ENCODE measurements at regions not wholly inside any gene's neighbourhood (a gene's known extent, or its start where the extent isn't known, plus 50 kb on each side); places are given as distances from the start of the nearest gene placed in this dataset.
"Not testable (repeated sequence)": the region's sequence is repeated elsewhere in the genome, so short reads cannot be mapped to it uniquely, and the experiment has no call there.

- DNase-seq: no peak
These were observed 72.5 kb downstream of the FAM50B start for GRCh38 chr6:3921663-3922062.

DNA sequence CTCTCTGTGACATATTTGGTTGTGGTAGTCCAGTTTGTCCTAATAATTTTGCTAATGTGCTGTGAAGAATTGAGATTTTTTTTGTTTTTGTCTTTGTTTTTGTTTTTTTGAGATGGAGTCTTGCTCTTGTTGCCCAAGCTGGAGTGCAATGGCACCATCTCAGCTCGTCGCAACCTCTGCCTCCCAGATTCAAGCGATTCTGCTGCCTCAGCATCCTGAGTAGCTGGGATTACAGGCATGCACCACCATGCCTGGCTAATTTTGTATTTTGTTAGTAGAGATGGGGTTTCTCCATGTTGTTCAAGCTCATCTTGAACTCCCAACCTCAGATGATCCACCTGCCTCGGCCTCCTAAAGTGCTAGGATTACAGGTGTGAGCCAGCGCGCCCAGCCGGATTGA, 73.4 kb downstream of the FAM50B start:
- not testable (repeated sequence) for DNase-seq

DNA sequence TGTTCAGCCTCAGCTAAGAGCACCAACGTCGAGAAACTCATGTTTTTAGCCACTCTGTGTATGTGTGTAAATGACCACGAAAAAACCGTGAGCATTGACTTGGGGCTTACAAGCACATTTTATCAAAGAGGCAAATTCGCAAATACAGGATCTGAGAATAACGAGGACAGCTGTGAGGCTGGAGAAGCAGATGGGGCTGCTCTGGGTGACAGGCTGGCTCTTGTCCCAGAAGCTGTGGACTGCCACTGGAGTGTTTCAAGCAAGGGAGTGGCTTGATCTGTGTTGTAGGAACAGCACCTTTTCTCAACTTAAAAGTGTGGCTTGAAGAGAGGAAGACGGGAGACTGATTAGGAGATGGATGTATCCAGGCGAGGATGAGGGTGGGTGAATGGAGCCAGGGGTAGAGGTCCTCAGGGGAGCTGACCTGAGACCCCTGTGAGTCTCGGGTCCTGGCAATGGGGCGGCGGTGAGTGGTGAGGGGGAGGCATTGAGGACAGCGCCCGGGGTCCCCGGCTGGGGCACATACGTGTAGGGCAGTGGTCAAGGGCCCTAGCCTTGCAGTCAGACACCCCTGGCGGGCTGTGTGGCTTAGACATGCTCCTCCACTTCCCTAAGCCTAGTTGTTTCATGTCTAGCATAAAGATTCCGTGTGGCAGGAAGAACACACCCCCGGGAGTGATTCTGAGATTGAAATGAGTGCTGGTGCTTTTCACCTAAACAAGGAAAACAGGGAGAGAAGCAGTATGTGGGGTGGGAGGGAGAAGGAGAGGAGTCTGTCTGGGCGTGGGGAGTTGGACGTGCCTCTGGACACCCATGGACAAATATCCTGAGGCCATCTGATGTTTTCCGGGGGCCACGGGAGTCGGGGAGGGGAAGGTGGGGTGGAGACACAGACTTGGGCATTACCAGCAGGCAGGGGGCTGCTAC, 76.3 kb downstream of the FAM50B start:
- DNase-seq: not testable (repeated sequence)

- DNase-seq: no peak
These were observed 76.9 kb downstream of the FAM50B start for GRCh38 chr6:3926150-3926482.

DNA sequence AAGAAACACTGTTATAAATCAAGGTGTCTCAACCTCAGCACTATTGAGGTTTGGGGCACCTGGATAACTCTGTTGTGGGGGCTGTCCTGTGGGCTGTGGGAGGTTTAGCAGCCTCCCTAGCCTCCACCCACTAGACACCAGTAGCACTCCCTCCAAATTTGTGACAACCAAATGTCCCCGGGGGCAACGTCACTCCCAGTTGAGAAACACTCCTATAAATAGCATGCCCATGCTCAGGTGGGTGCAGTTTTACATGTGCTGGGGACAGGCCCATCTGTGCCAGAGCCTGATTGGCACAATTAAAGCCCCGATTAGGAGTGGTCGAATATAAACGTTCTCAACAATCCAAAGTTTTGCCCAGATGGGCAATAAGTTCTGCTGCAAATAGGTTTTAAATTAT, 78.9 kb downstream of the FAM50B start:
- DNase-seq: no peak

DNA sequence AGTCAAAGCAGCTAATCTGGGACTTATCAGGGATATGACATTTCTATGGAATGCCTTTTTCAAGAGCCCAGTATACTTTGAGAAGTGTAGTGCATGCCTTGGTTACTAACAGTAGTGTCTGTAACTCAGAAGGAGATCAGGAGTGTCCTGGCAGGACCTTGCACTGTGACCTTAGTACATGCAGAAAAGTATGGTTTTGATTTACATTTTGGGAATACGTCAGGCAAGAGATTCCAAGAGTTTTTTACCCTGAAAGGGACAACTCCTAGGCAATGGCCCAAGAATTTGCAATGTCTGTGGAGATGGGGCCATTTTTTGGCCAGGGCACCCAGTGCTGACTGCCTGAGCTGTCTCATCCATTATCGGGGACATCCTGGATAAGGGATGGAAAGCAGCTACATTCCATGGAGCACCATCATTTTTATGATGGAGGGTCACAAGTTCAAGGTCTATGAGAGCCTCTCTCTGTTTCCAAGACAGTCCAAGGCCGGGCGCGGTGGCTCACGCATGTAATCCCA, 80.2 kb downstream of the FAM50B start:
- no peak for DNase-seq

DNA sequence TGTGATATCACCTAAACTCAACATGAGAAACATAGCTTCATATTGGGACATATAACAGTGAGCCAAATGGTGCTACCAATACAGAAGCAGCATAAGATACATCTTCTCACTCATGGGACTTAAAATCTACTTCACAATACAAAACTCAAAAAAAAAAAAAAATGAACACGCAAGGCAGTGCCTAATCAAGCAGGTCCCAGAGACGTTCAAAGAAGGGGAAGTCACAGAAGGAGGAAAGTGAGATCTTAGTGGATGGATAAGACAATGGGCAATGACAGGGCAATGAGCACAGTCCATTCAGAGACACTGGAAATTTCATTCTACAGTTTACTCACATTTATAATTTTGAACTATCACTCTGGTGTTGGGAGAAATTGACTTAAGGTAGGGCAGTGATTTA, 88.3 kb downstream of the FAM50B start:
- DNase-seq: no peak

- DNase-seq: no peak
These were observed 89.7 kb downstream of the FAM50B start for GRCh38 chr6:3938715-3939367.

GRCh38 chr6:3939368-3939958, 90.3 kb downstream of the FAM50B start:
- DNase-seq: no peak

- no peak for DNase-seq
These were observed 90.8 kb downstream of the FAM50B start for GRCh38 chr6:3939964-3940363.

GRCh38 chr6:3940703-3941102, 91.5 kb downstream of the FAM50B start:
- peak; percentile 19 for DNase-seq

- DNase-seq: no peak
These were observed 94.2 kb downstream of the FAM50B start for GRCh38 chr6:3943331-3943765.

DNA sequence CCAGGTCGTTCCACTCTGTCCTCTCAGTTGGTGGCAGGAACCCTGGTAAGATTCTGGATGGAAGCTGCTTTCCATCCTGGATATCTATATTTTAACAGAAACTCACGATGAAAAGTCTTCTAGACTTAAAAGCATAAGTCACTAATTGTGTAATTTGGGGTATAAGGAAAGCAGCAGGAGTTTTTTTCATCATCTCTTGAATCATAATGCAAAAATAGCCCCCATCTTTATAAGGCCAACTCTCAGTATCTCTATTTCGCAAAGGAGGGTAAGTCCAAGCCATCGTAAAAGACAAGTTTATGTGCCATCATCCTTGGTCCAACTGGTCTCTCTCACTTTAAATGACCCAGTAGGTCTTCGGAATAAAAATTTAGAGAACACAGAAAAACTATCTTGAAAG, 95.1 kb downstream of the FAM50B start:
- DNase-seq: no peak

GRCh38 chr6:3946778-3947177, 97.6 kb downstream of the FAM50B start:
- DNase-seq: no peak

- no peak for DNase-seq
These were observed 99.7 kb downstream of the FAM50B start for GRCh38 chr6:3948866-3949265.

- DNase-seq: no peak
These were observed 100.3 kb downstream of the FAM50B start for GRCh38 chr6:3949521-3949920.

- no peak for DNase-seq
These were observed 106.9 kb downstream of the FAM50B start for GRCh38 chr6:3956054-3956453.

DNA sequence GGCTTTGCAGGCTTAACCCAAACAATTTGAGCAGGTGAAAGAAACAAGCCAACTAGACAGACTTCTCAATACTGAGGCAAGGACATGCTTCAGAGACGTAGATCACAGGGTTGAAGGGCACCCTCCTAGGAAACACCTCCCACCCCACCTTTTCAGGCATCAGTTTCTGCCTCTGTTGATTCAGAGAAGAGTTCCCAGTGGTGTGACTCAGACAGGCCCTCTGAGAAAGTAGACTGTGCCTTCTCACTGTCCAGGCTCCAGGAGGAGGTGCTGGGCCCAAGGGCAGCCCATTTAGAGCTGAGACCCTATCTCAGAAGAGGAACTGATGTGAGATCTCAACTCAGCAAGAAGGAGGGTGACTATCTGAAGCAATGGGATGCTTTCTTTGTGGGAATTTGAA, 108.1 kb downstream of the FAM50B start:
- no peak for DNase-seq

DNA sequence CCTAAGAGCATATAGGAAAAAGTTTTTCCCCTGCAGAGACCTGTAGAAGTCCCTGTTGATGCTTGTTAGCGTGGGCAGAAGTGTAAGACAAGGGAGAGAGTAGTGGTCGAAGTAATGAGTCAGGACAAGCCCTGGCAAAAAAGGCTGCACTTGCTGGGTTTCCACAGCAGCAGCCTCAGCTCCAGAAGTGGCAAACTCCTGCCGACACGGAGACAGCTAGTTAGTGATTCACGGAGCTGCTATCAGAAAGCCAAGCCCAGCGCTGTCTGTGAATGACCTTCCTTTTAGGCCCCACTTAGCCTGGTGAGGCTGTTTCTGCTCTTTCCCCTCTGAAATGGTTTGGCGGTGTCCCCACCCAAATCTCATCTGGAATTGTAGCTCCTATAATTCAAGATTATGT, 109.1 kb downstream of the FAM50B start:
- no peak for DNase-seq

- no peak for DNase-seq
These were observed 110.2 kb downstream of the FAM50B start for GRCh38 chr6:3959385-3959784.

GRCh38 chr6:3960754-3961361, 111.7 kb downstream of the FAM50B start:
- DNase-seq: no peak

GRCh38 chr6:3961581-3962215, 112.5 kb downstream of the FAM50B start:
- DNase-seq: peak; percentile 95
